ENCODE measurements at regions not wholly inside any gene's neighbourhood (a gene's known extent, or its start where the extent isn't known, plus 50 kb on each side); places are given as distances from the start of the nearest gene placed in this dataset.

DNA sequence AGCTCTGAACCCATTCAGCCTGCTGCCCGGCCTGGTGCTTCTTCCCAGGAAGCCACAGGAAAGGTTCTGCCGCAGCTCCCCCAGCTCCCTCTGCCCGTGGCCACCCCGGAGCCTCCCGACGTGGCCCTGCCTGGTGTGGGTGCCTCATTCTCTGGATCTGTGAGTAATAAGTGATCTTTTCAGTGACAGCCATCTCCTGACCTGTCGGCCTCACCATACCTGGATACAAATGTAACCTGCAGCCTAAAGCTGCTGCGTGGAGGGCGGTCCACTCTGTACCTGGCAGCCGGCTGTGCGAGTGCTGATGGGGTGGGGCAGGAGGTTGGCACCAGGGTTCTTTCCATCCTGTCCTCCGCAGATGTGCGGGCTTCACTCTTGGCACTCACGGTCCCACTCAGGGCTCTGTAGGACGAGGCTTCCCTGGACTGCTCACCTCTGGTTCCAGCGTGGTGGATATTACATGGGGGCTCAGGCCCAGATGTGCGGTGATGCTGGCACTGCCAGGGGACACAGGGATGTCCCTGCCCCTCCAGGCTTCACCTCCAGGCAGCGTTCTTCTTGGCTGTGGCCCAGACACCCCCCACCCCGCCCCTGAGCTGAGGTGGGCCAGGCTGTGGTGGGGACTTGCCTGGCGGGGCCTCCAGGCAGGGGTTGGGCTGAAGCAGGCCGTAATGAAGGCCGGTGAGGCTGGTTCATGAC lies 748.5 kb downstream of the BRD1 start:
- no peak for TF ChIP-seq CTCF (IDR thresholded peaks at IDR 0.05; ENCODE audit: insufficient read depth, low read length)
- no peak for TF ChIP-seq POLR2AphosphoS5 (IDR thresholded peaks at IDR 0.05; ENCODE audit: low read depth)
- TF ChIP-seq SPI1 (IDR thresholded peaks at IDR 0.05; ENCODE audit: borderline replicate concordance, low read depth), result no peak
- TF ChIP-seq REST (IDR thresholded peaks at IDR 0.05; ENCODE audit: insufficient replicate concordance, low read depth), result no peak
- no peak for TF ChIP-seq GABPA (IDR thresholded peaks at IDR 0.05; ENCODE audit: low read depth)

Data from HL-60 (cell line).